ENCODE measurements at regions not wholly inside any gene's neighbourhood (a gene's known extent, or its start where the extent isn't known, plus 50 kb on each side); places are given as distances from the start of the nearest gene placed in this dataset.
A peak's percentile ranks its signal among the peaks of the same experiment; 100 is the strongest.

- DNase-seq, result no peak
These were observed 263.4 kb downstream of the MRTFB start for GRCh38 chr16:14334366-14335080.

- no peak for DNase-seq
These were observed 262.2 kb downstream of the MRTFB start for GRCh38 chr16:14333361-14333760.

GRCh38 chr16:14331020-14331419 lies 259.9 kb downstream of the MRTFB start:
- no peak for DNase-seq

- DNase-seq, result no peak
These were observed 258.7 kb downstream of the MRTFB start for GRCh38 chr16:14329727-14330350.

- no peak for DNase-seq
These were observed 254.6 kb downstream of the MRTFB start for GRCh38 chr16:14325502-14326401.

GRCh38 chr16:14324581-14324980 lies 253.5 kb downstream of the MRTFB start:
- DNase-seq, result peak; percentile 16

GRCh38 chr16:14322186-14322585 lies 251.1 kb downstream of the MRTFB start:
- DNase-seq, result no peak

- DNase-seq, result no peak
These were observed 250.4 kb downstream of the MRTFB start for GRCh38 chr16:14321542-14321941.

GRCh38 chr16:14320406-14320805 lies 249.3 kb downstream of the MRTFB start:
- no peak for DNase-seq
